Smooth muscle cell (in vitro differentiated cells): ENCODE measurements at regions not wholly inside any gene's neighbourhood (a gene's known extent, or its start where the extent isn't known, plus 50 kb on each side); places are given as distances from the start of the nearest gene placed in this dataset.

Experiments
- DNase-seq: peaks from one replicate; lab custom pipeline; 2025; ENCODE audit not compliant: unreplicated experiment; lab: John Stamatoyannopoulos, UW
- H2AFZ ChIP-seq: fragments of 200-600 bp; sonication (generic); 2 replicates; pipeline ENCODE4 v1.6.0; 2016; ENCODE audit warnings: antibody characterized with exemption, low read depth, mild to moderate bottlenecking
- H3F3A ChIP-seq: fragments of 200-600 bp; sonication (generic); 2 replicates; pipeline ENCODE4 v1.6.0; 2017; ENCODE audit warnings: antibody characterized with exemption, low read depth
- H3K27ac ChIP-seq: fragments of 200-600 bp; sonication (generic); 2 replicates; pipeline ENCODE4 v1.5.1; 2016; ENCODE audit warnings: low read depth, mild to moderate bottlenecking
- H3K27me3 ChIP-seq: fragments of 200-600 bp; sonication (generic); 2 replicates; pipeline ENCODE4 v1.6.1; 2016; ENCODE audit warnings: low read depth, mild to moderate bottlenecking
- H3K36me3 ChIP-seq: fragments of 200-600 bp; sonication (generic); 2 replicates; pipeline ENCODE4 v1.5.1; 2016; ENCODE audit warnings: low read depth
- H3K4me1 ChIP-seq: fragments of 200-600 bp; sonication (generic); 2 replicates; pipeline ENCODE4 v1.5.1; 2016; ENCODE audit warnings: low read depth
- H3K4me2 ChIP-seq: fragments of 200-600 bp; sonication (generic); 2 replicates; pipeline ENCODE4 v1.6.0; 2016; ENCODE audit warnings: mild to moderate bottlenecking
- H3K4me3 ChIP-seq: fragments of 200-600 bp; sonication (generic); 2 replicates; pipeline ENCODE4 v1.5.1; 2016; ENCODE audit warnings: mild to moderate bottlenecking
- H3K79me2 ChIP-seq: fragments of 200-600 bp; sonication (generic); 2 replicates; pipeline ENCODE4 v1.6.0; 2016; ENCODE audit warnings: low read depth, mild to moderate bottlenecking
- H3K9ac ChIP-seq: fragments of 200-600 bp; sonication (generic); 2 replicates; pipeline ENCODE4 v1.6.0; 2016; ENCODE audit warnings: low read depth
- H3K9me3 ChIP-seq: fragments of 200-600 bp; sonication (generic); replicated peaks from 2 replicates; pipeline ENCODE4 v1.5.1; 2016; ENCODE audit warnings: low read depth
- H4K20me1 ChIP-seq: fragments of 200-600 bp; sonication (generic); 2 replicates; pipeline ENCODE4 v1.6.0; 2016; ENCODE audit warnings: low read depth
- WGBS: methylation state at CpG from one replicate; pipeline ENCODE4 v1.1.7; 2016; ENCODE audit warnings: low lambda C conversion rate; 5-methylcytosine and 5-hydroxymethylcytosine counted together
- TF ChIP-seq, protein P1 (sequence below): fragments of 200-600 bp; sonication (generic); IDR thresholded peaks from 2 replicates; pipeline ENCODE4 v1.5.1; 2017; ENCODE audit warnings: borderline replicate concordance, mild to moderate bottlenecking, antibody characterized with exemption; ENCODE audit not compliant: insufficient read depth, poor library complexity, severe bottlenecking

DNA sequence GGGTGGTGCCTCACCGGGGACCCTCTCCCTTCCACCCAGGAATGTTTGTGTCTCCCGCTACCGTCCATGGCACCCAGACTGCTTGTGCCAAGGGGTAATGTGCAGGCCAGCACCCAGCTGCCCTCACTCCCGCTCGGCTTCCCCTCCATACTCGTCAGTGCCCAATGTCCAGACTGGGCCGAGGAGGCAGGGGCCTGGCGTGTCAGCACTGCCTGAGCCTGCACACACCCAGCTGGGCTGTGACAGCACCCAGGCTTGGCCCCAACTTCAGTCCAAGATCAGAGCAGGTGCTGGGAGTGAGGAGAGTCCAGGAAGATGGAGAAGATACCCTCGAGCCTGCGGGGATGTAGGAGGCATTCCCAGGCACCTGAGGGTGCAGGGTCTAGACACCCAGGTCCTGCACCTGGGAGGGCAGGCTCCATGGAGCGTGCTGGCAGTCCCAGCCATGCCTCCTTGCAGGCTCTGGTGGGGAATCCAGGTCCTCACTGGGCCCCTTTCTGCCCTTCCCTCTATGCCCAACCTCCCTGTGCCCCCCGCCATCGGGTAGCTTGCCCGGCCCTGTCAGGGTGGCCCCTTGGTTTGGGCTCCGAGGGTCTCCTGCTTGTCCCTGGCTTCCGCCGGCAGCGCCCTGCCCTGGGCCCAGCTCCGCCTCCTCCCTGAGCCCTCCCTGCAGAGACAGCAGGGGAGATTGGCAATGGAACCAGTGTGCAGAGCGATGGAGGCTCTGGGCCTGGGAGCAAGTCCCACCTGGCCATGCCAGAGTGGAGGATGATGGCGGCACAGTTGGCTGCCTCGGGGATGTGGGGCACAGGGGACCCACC lies 250.8 kb upstream of the EDIL3 start:
- TF ChIP-seq, protein P1, sequence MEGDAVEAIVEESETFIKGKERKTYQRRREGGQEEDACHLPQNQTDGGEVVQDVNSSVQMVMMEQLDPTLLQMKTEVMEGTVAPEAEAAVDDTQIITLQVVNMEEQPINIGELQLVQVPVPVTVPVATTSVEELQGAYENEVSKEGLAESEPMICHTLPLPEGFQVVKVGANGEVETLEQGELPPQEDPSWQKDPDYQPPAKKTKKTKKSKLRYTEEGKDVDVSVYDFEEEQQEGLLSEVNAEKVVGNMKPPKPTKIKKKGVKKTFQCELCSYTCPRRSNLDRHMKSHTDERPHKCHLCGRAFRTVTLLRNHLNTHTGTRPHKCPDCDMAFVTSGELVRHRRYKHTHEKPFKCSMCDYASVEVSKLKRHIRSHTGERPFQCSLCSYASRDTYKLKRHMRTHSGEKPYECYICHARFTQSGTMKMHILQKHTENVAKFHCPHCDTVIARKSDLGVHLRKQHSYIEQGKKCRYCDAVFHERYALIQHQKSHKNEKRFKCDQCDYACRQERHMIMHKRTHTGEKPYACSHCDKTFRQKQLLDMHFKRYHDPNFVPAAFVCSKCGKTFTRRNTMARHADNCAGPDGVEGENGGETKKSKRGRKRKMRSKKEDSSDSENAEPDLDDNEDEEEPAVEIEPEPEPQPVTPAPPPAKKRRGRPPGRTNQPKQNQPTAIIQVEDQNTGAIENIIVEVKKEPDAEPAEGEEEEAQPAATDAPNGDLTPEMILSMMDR: no peak
- H4K20me1 ChIP-seq: no peaks in the 10 kb centered on the region
- no peaks in the 10 kb centered on the region for H3K79me2 ChIP-seq
- no peaks in the 10 kb centered on the region for H3F3A ChIP-seq
- no peak overlapping the region for H3K27ac ChIP-seq
- no peaks in the 10 kb centered on the region for H3K4me1 ChIP-seq
- no peak overlapping the region for H3K4me3 ChIP-seq
- H3K4me2 ChIP-seq: no peak overlapping the region
- WGBS: 97% methylated on average over 21 of the region's 22 CpGs
- no peaks in the 10 kb centered on the region for H3K27me3 ChIP-seq
- H2AFZ ChIP-seq: no peak overlapping the region
- DNase-seq: no peak
- no peaks in the 10 kb centered on the region for H3K9me3 ChIP-seq
- H3K36me3 ChIP-seq: no peaks in the 10 kb centered on the region
- H3K9ac ChIP-seq: no peak overlapping the region

DNA sequence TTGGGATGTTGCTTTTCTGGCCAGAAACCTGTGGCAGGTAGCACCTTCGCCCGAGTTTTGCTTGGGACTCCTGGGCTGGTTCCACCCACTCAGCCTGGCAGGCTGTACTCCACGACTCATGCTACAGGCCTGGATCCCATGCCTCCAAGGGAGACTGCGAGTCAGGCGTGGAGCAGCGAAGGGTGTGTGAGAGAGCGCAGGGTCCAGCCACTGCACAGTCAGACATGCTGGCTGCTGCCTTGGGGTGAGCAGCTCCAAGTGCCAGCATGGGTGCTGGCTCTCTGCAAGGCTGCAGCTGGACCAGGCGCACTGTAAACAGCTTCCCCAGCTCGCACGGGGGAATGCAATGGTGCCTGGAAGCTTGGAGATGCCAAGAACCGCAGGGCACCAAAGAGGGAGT lies 249.6 kb upstream of the EDIL3 start:
- H3K9me3 ChIP-seq: no peaks in the 10 kb centered on the region
- no peaks in the 10 kb centered on the region for H3F3A ChIP-seq
- no peak overlapping the region for H3K27ac ChIP-seq
- no peaks in the 10 kb centered on the region for H3K36me3 ChIP-seq
- H3K4me2 ChIP-seq: no peak overlapping the region
- WGBS: 88% methylated on average over 11 of the region's 11 CpGs
- no peaks in the 10 kb centered on the region for H3K79me2 ChIP-seq
- H3K4me1 ChIP-seq: no peaks in the 10 kb centered on the region
- H2AFZ ChIP-seq: no peak overlapping the region
- TF ChIP-seq, protein P1: no peak
- no peak for DNase-seq
- H4K20me1 ChIP-seq: no peaks in the 10 kb centered on the region
- no peak overlapping the region for H3K9ac ChIP-seq
- no peak overlapping the region for H3K4me3 ChIP-seq
- no peaks in the 10 kb centered on the region for H3K27me3 ChIP-seq

DNA sequence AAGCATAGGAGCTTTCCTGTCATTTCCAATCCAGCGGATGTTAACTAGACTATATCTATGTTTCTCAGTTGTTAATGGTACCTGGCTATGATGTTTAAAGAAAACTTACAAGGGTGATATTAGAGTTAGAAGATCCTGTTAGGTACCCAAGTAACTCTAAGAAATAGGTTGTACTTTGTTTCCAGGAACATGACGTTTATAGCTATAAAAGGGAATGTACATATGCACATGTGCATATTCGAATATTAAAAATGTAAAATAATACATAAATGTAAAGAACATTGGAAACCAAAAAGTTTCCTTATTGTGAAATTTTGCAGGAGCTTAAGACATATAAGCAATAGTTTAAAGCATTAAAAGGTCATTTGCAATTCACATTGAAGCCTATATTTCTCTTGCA lies 247.7 kb upstream of the EDIL3 start:
- Histone ChIP-seq H3K4me3 (no peak overlapping the region), H3K27me3 (no peaks in the 10 kb centered on the region), H3F3A (no peaks in the 10 kb centered on the region), H2AFZ (no peak overlapping the region), H3K27ac (no peak overlapping the region), H3K4me1 (no peaks in the 10 kb centered on the region), H3K9me3 (no peaks in the 10 kb centered on the region), H3K4me2 (no peak overlapping the region), H3K79me2 (no peaks in the 10 kb centered on the region), H4K20me1 (no peaks in the 10 kb centered on the region), H3K9ac (no peak overlapping the region), H3K36me3 (no peaks in the 10 kb centered on the region)
- DNase-seq: no peak
- 92% methylated on average over 3 of the region's 3 CpGs for WGBS
- TF ChIP-seq, protein P1: no peak

DNA sequence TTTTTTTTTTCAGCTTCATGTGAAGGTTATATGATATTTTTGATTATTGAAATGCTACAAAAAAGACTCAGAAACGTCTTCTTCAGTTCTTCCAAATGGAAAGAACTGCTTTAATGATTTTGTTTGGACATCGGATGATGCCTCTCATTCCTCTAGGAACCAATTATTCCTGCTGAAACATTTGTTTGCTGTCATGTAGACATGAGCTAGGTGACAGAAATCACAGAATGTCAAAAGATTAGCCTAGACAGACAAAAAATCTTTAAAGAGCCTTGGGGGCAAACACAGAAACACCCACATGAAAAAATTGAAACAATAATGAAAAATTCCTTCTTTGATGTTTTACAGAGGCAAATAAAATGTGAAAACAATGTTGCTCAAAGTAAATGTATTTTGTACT lies 244.2 kb upstream of the EDIL3 start:
- Histone ChIP-seq H3K27ac (no peak overlapping the region), H3K79me2 (no peaks in the 10 kb centered on the region), H3K4me2 (no peak overlapping the region), H3K27me3 (no peaks in the 10 kb centered on the region), H4K20me1 (no peaks in the 10 kb centered on the region), H3K4me1 (no peaks in the 10 kb centered on the region), H3F3A (no peaks in the 10 kb centered on the region), H3K36me3 (no peaks in the 10 kb centered on the region), H2AFZ (no peak overlapping the region), H3K4me3 (no peak overlapping the region), H3K9ac (no peak overlapping the region), H3K9me3 (no peaks in the 10 kb centered on the region)
- WGBS: 97% methylated on average over 2 of the region's 2 CpGs
- no peak for DNase-seq
- TF ChIP-seq, protein P1: no peak
